ENCODE measurements at regions not wholly inside any gene's neighbourhood (a gene's known extent, or its start where the extent isn't known, plus 50 kb on each side); places are given as distances from the start of the nearest gene placed in this dataset.
A peak's percentile ranks its signal among the peaks of the same experiment; 100 is the strongest.

GRCh38 chr10:65501259-65501658 is 1424.6 kb upstream of the LRRTM3 start:
- no peak for DNase-seq (ENCODE audit: low spot score)

GRCh38 chr10:65518379-65518778 is 1407.5 kb upstream of the LRRTM3 start:
- no peak for DNase-seq (ENCODE audit: low spot score)

- DNase-seq (ENCODE audit: low spot score), result no peak
Measured at GRCh38 chr10:65528986-65529385, 1396.8 kb upstream of the LRRTM3 start.

- no peak for DNase-seq (ENCODE audit: low spot score)
Measured at GRCh38 chr10:65531545-65531944, 1394.3 kb upstream of the LRRTM3 start.

GRCh38 chr10:65534771-65535170 is 1391.1 kb upstream of the LRRTM3 start:
- DNase-seq (ENCODE audit: low spot score), result no peak

- DNase-seq (ENCODE audit: low spot score), result no peak
Measured at GRCh38 chr10:65544756-65545155, 1381.1 kb upstream of the LRRTM3 start.

- DNase-seq (ENCODE audit: low spot score), result no peak
Measured at GRCh38 chr10:65548001-65548400, 1377.8 kb upstream of the LRRTM3 start.

- DNase-seq (ENCODE audit: low spot score), result no peak
Measured at GRCh38 chr10:65550761-65551160, 1375.1 kb upstream of the LRRTM3 start.

GRCh38 chr10:65555192-65555591 is 1370.6 kb upstream of the LRRTM3 start:
- no peak for DNase-seq (ENCODE audit: low spot score)

GRCh38 chr10:65556006-65556405 is 1369.8 kb upstream of the LRRTM3 start:
- DNase-seq (ENCODE audit: low spot score), result no peak

GRCh38 chr10:65559369-65559768 is 1366.5 kb upstream of the LRRTM3 start:
- DNase-seq (ENCODE audit: low spot score), result no peak

GRCh38 chr10:65565246-65565645 is 1360.6 kb upstream of the LRRTM3 start:
- no peak for DNase-seq (ENCODE audit: low spot score)

GRCh38 chr10:65566906-65567305 is 1358.9 kb upstream of the LRRTM3 start:
- DNase-seq (ENCODE audit: low spot score), result no peak

GRCh38 chr10:65570143-65571010 is 1355.5 kb upstream of the LRRTM3 start:
- DNase-seq (ENCODE audit: low spot score), result peak; percentile 54

GRCh38 chr10:65571011-65571570 is 1354.7 kb upstream of the LRRTM3 start:
- peak; percentile 15 for DNase-seq (ENCODE audit: low spot score)

GRCh38 chr10:65581426-65582026 is 1344.3 kb upstream of the LRRTM3 start:
- no peak for DNase-seq (ENCODE audit: low spot score)

- no peak for DNase-seq (ENCODE audit: low spot score)
Measured at GRCh38 chr10:65602182-65602865, 1323.5 kb upstream of the LRRTM3 start.

GRCh38 chr10:65611592-65611991 is 1314.2 kb upstream of the LRRTM3 start:
- no peak for DNase-seq (ENCODE audit: low spot score)

- DNase-seq (ENCODE audit: low spot score), result no peak
Measured at GRCh38 chr10:65614956-65615565, 1310.8 kb upstream of the LRRTM3 start.

- no peak for DNase-seq (ENCODE audit: low spot score)
Measured at GRCh38 chr10:65618126-65618525, 1307.7 kb upstream of the LRRTM3 start.

- no peak for DNase-seq (ENCODE audit: low spot score)
Measured at GRCh38 chr10:65620404-65621048, 1305.3 kb upstream of the LRRTM3 start.

- DNase-seq (ENCODE audit: low spot score), result no peak
Measured at GRCh38 chr10:65622608-65623007, 1303.2 kb upstream of the LRRTM3 start.
